ENCODE measurements at regions not wholly inside any gene's neighbourhood (a gene's known extent, or its start where the extent isn't known, plus 50 kb on each side); places are given as distances from the start of the nearest gene placed in this dataset.

- H3K9me3 ChIP-seq (ENCODE audit: insufficient read depth in 2 of 2, low read depth in 1 of 2, low read length in 1 of 2), result no peaks in the 10 kb centered on the region; a peak in 1 of 4 replicates
- H4K5ac ChIP-seq (ENCODE audit: insufficient read length, low read depth, low read length), result no peak overlapping the region
- no peaks in the 10 kb centered on the region for H3K23me2 ChIP-seq (ENCODE audit: low read depth, low read length)
- H4K8ac ChIP-seq (ENCODE audit: extremely low read depth, insufficient read depth, low read length), result no peak overlapping the region
- H2AK5ac ChIP-seq (ENCODE audit: low read depth, low read length), result no peak overlapping the region
- H3K56ac ChIP-seq (replicated peaks; ENCODE audit: insufficient read length, low read depth, low read length), result no peak overlapping the region
- H3K27me3 ChIP-seq (replicated peaks in 1 of 4; ENCODE audit: control insufficient read depth in 3 of 4, extremely low read depth in 1 of 4, insufficient read depth in 3 of 4, low read length in 3 of 4), result no peaks in the 10 kb centered on the region
- H3K79me2 ChIP-seq (ENCODE audit: control insufficient read depth in 1 of 2, insufficient read depth in 2 of 2, low read length in 2 of 2), result no peaks in the 10 kb centered on the region
- H3K14ac ChIP-seq (ENCODE audit: insufficient read length), result no peak overlapping the region
- FAIRE-seq (no peak), DNase-seq (ENCODE audit: low read depth in 1 of 2, low spot score in 2 of 2) (no peak)
- H2AFZ ChIP-seq (ENCODE audit: low read length), result no peak overlapping the region
- H4K91ac ChIP-seq (replicated peaks; ENCODE audit: insufficient read length, low read length), result no peak overlapping the region
- H4K20me1 ChIP-seq (replicated peaks in 1 of 2; ENCODE audit: control insufficient read depth in 1 of 2, insufficient read depth in 2 of 2, low read length in 2 of 2), result no peaks in the 10 kb centered on the region
- no peaks in the 10 kb centered on the region for H3K4me1 ChIP-seq (replicated peaks in 1 of 4; ENCODE audit: control insufficient read depth in 3 of 4, insufficient read depth in 4 of 4, low read length in 3 of 4)
- H3K79me1 ChIP-seq (ENCODE audit: low read depth, low read length), result no peaks in the 10 kb centered on the region
- H3K9ac ChIP-seq (replicated peaks in 1 of 4; ENCODE audit: extremely low read depth in 1 of 4, low read depth in 3 of 4, low read length in 3 of 4), result no peak overlapping the region
- no peak overlapping the region for H3K23ac ChIP-seq (ENCODE audit: insufficient read length)
- no peak overlapping the region for H3K27ac ChIP-seq (ENCODE audit: low read depth, low read length)
- H3K36me3 ChIP-seq (ENCODE audit: control insufficient read depth in 2 of 4, insufficient read depth in 4 of 4, low read length in 3 of 4), result no peaks in the 10 kb centered on the region
- no peak overlapping the region for H2BK20ac ChIP-seq (ENCODE audit: low read length)
- TF ChIP-seq EGR1 (IDR thresholded peaks at IDR 0.05; ENCODE audit: borderline replicate concordance, low read depth, low read length) (no peak), CEBPB (IDR thresholded peaks at IDR 0.05; ENCODE audit: low read depth, low read length) (no peak), KDM5A (IDR thresholded peaks at IDR 0.05; ENCODE audit: low read length) (no peak), JUND (IDR thresholded peaks at IDR 0.05; ENCODE audit: low read length) (no peak), HDAC6 (IDR thresholded peaks at IDR 0.05; ENCODE audit: low read depth, low read length) (no peak), BRCA1 (IDR thresholded peaks at IDR 0.05; ENCODE audit: low read depth, low read length) (no peak), TEAD4 (IDR thresholded peaks at IDR 0.05; ENCODE audit: low read depth, low read length) (no peak), SUZ12 (IDR thresholded peaks at IDR 0.05; ENCODE audit: low read length) (no peak), ASH2L (IDR thresholded peaks at IDR 0.05; ENCODE audit: low read length) (no peak), CHD2 (IDR thresholded peaks at IDR 0.05; ENCODE audit: low read length) (no peak), SRF (IDR thresholded peaks at IDR 0.05; ENCODE audit: low read depth, low read length) (no peak), GABPA (IDR thresholded peaks at IDR 0.05; ENCODE audit: borderline replicate concordance, insufficient read depth, low read length) (no peak)
- no peak overlapping the region for H3K4ac ChIP-seq (replicated peaks; ENCODE audit: insufficient read length, low read depth, low read length)
- H2BK15ac ChIP-seq (ENCODE audit: low read length), result no peak overlapping the region
- no peak overlapping the region for H3K4me3 ChIP-seq (ENCODE audit: extremely low read depth in 1 of 4, insufficient read depth in 2 of 4, low read depth in 3 of 4, low read length in 4 of 4)
- CTCF ChIA-PET (ENCODE audit: partially characterized antibody), result no interaction called here
- H2BK5ac ChIP-seq (ENCODE audit: low read depth, low read length), result no peak overlapping the region
- POLR2A ChIA-PET (ENCODE audit: partially characterized antibody), result no interaction called here
- H2BK12ac ChIP-seq (ENCODE audit: low read depth, low read length), result no peak overlapping the region
- H3K18ac ChIP-seq (ENCODE audit: extremely low read depth, low read length), result no peak overlapping the region
- no peak overlapping the region for H2BK120ac ChIP-seq (replicated peaks; ENCODE audit: low read depth, low read length)
- H3K4me2 ChIP-seq (ENCODE audit: insufficient read depth in 1 of 2, low read depth in 2 of 2, low read length in 2 of 2), result no peak overlapping the region
Observed at GRCh38 chr9:103361906-103362305, 366.8 kb downstream of the CYLC2 start.
